Gastrocnemius medialis (tissue), 4 donors: ENCODE measurements at regions not wholly inside any gene's neighbourhood (a gene's known extent, or its start where the extent isn't known, plus 50 kb on each side); places are given as distances from the start of the nearest gene placed in this dataset.

Experiments
- POLR2A ChIP-seq, 2 donors: fragments of 450-650 bp; IDR thresholded peaks; one replicate each; pipeline ENCODE4 v1.6.1; 2017; ENCODE audit warnings: antibody characterized with exemption in 2 of 2, mild to moderate bottlenecking in 2 of 2, moderate library complexity in 2 of 2
- TF ChIP-seq, protein P1 (sequence below), 5 experiments: fragments of 450-650 bp in 3 of 5; fragments of 200-600 bp in 2 of 5; sonication (generic) in 2 of 5; IDR thresholded peaks in 4 of 5; conservative IDR thresholded peaks in 1 of 5; 1 replicate in 4 of 5; 2 replicates in 1 of 5; pipeline ENCODE4 v1.5.1; 2016 to 2019; ENCODE audit warnings: antibody characterized with exemption in 5 of 5, mild to moderate bottlenecking in 3 of 5, moderate library complexity in 3 of 5

DNA sequence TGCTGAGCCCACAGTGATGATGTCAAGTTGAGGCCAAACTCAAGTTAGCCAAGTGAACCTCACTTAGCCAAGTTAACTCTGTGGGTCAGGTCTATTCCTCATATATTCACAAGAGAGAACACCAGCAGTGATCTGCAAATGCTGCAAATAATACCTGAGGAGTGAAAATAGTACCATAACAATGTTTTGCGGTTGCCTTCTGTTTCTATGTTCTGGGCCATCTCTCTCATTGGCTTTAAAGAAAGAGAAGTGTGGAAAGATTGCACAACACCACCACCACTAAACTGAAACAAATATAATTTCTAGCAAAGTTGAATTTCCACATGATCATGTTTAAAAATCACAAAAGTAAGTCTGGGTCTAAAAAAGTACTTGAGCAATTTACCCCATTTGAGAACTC lies 211.1 kb upstream of the GALNT5 start:
- TF ChIP-seq, protein P1, sequence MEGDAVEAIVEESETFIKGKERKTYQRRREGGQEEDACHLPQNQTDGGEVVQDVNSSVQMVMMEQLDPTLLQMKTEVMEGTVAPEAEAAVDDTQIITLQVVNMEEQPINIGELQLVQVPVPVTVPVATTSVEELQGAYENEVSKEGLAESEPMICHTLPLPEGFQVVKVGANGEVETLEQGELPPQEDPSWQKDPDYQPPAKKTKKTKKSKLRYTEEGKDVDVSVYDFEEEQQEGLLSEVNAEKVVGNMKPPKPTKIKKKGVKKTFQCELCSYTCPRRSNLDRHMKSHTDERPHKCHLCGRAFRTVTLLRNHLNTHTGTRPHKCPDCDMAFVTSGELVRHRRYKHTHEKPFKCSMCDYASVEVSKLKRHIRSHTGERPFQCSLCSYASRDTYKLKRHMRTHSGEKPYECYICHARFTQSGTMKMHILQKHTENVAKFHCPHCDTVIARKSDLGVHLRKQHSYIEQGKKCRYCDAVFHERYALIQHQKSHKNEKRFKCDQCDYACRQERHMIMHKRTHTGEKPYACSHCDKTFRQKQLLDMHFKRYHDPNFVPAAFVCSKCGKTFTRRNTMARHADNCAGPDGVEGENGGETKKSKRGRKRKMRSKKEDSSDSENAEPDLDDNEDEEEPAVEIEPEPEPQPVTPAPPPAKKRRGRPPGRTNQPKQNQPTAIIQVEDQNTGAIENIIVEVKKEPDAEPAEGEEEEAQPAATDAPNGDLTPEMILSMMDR (IDR thresholded peaks at IDR 0.05 in 4 of 5, conservative IDR thresholded peaks at IDR 0.05 in 1 of 5): no peak
- no peak for TF ChIP-seq POLR2A (IDR thresholded peaks at IDR 0.05)
